SU-DHL-6 (cell line): ENCODE measurements at regions not wholly inside any gene's neighbourhood (a gene's known extent, or its start where the extent isn't known, plus 50 kb on each side); places are given as distances from the start of the nearest gene placed in this dataset.

Experiments used
- H2AFZ ChIP-seq: fragments of 200-600 bp; sonication (generic); 2 replicates; pipeline ENCODE4 v1.6.1; 2014; ENCODE audit warnings: low read depth, mild to moderate bottlenecking, moderate library complexity, mixed read lengths, antibody characterized with exemption, low read length; ENCODE audit not compliant: severe bottlenecking
- H3F3A ChIP-seq: fragments of 200-600 bp; shearing (Covaris generic); 2 replicates; pipeline ENCODE4 v1.6.0; 2016; ENCODE audit warnings: antibody characterized with exemption, mild to moderate bottlenecking; ENCODE audit not compliant: insufficient read depth
- H3K27ac ChIP-seq: fragments of 200-600 bp; sonication (generic); 2 replicates; pipeline ENCODE4 v1.5.1; 2016; ENCODE audit warnings: low read depth, mild to moderate bottlenecking, low read length, moderate library complexity, mixed read lengths
- H3K27me3 ChIP-seq: fragments of 200-600 bp; sonication (generic), shearing (Covaris generic); 2 replicates; pipeline ENCODE4 v1.6.0; 2014; ENCODE audit warnings: mild to moderate bottlenecking, low read length
- H3K36me3 ChIP-seq: fragments of 200-600 bp; sonication (generic); 2 replicates; pipeline ENCODE4 v1.6.1; 2014; ENCODE audit warnings: mild to moderate bottlenecking, low read length, mixed read lengths
- H3K4me2 ChIP-seq: fragments of 300-600, 200-600 bp; shearing (Covaris generic), sonication (generic); 2 replicates; pipeline ENCODE4 v1.6.0; 2014; ENCODE audit warnings: low read length, low read depth, mild to moderate bottlenecking; ENCODE audit not compliant: poor library complexity, severe bottlenecking
- H3K4me3 ChIP-seq: fragments of 200-600 bp; sonication (generic); 2 replicates; pipeline ENCODE4 v1.5.1; 2014; ENCODE audit warnings: antibody characterized with exemption, low read length, mild to moderate bottlenecking, mixed read lengths; ENCODE audit not compliant: insufficient read depth, poor library complexity, severe bottlenecking
- H3K79me2 ChIP-seq: fragments of 200-600 bp; sonication (generic); 2 replicates; pipeline ENCODE4 v1.6.1; 2014; ENCODE audit warnings: mild to moderate bottlenecking, low read length, moderate library complexity; ENCODE audit not compliant: insufficient read depth
- H3K9ac ChIP-seq: fragments of 200-600 bp; sonication (generic); 2 replicates; pipeline ENCODE4 v1.7.0; 2014; ENCODE audit warnings: mild to moderate bottlenecking, low read length
- H3K9me2 ChIP-seq: fragments of 200-600 bp; sonication (generic); replicated peaks from 2 replicates; pipeline ENCODE4 v1.6.1; 2014; ENCODE audit warnings: low read length; ENCODE audit not compliant: insufficient read depth
- H3K9me3 ChIP-seq: fragments of 200-600 bp; sonication (generic); 2 replicates; pipeline ENCODE4 v1.6.1; 2014; ENCODE audit warnings: low read length, mixed read lengths; ENCODE audit not compliant: insufficient read depth
- H4K20me1 ChIP-seq: fragments of 200-600 bp; sonication (generic); 2 replicates; pipeline ENCODE4 v1.6.1; 2014; ENCODE audit warnings: low read depth, mild to moderate bottlenecking, antibody characterized with exemption, low read length, moderate library complexity, mixed read lengths
- EZH2phosphoT487 ChIP-seq: fragments of 200-600 bp; sonication (generic), shearing (Covaris generic); conservative IDR thresholded peaks from 2 replicates; pipeline ENCODE4 v1.6.1; 2018; ENCODE audit warnings: mild to moderate bottlenecking, antibody characterized with exemption, low read length, moderate library complexity, mixed read lengths
- TF ChIP-seq, protein P1 (sequence below): fragments of 200-600 bp; sonication (generic); IDR thresholded peaks from one replicate; pipeline ENCODE4 v1.5.1; 2017; ENCODE audit warnings: antibody characterized with exemption, mild to moderate bottlenecking, low read length, moderate library complexity; ENCODE audit not compliant: insufficient read depth, poor library complexity, severe bottlenecking

DNA sequence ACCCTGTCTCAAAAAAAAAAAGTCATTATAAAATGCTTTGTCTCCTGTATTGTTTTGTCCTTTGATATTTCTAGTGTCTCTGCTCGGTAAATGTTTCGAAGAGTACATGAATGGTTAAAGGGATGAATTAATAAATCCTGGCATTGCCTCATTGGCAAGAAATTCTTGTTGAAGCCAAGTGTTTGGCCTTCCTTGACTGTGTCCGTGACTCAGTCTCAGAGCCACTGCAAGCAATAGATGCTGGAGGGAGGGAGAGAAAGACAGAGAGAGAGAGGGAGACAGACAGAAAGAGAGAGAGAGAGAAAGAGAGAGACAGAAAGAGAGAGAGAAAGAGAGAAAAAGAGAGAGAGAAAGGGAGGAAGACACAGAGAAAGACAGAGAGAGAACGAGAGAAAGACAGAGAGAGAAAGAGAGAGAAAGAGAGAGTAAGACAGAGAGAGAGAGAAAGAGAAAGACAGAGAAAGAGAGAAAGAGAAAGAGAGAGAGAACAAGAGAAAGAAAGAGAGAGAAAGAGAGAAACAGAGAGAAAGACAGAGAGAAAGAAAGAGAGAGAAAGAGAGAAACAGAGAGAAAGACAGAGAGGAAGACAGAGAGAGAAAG, 72.5 kb upstream of the RXRA start:
- Histone ChIP-seq H2AFZ (no peak overlapping the region), H3K79me2 (no peaks in the 10 kb centered on the region), H3K4me2 (no peak overlapping the region), H3K9me3 (no peaks in the 10 kb centered on the region), H3K4me3 (no peak overlapping the region), H3K9ac (no peak overlapping the region), H4K20me1 (no peaks in the 10 kb centered on the region), H3K27ac (no peak overlapping the region), H3K36me3 (no peaks in the 10 kb centered on the region), H3F3A (no peaks in the 10 kb centered on the region), H3K9me2 (no peaks in the 10 kb centered on the region), H3K27me3 (no peaks in the 10 kb centered on the region)
- TF ChIP-seq, protein P1, sequence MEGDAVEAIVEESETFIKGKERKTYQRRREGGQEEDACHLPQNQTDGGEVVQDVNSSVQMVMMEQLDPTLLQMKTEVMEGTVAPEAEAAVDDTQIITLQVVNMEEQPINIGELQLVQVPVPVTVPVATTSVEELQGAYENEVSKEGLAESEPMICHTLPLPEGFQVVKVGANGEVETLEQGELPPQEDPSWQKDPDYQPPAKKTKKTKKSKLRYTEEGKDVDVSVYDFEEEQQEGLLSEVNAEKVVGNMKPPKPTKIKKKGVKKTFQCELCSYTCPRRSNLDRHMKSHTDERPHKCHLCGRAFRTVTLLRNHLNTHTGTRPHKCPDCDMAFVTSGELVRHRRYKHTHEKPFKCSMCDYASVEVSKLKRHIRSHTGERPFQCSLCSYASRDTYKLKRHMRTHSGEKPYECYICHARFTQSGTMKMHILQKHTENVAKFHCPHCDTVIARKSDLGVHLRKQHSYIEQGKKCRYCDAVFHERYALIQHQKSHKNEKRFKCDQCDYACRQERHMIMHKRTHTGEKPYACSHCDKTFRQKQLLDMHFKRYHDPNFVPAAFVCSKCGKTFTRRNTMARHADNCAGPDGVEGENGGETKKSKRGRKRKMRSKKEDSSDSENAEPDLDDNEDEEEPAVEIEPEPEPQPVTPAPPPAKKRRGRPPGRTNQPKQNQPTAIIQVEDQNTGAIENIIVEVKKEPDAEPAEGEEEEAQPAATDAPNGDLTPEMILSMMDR, result no peak
- TF ChIP-seq EZH2phosphoT487, result no peak

DNA sequence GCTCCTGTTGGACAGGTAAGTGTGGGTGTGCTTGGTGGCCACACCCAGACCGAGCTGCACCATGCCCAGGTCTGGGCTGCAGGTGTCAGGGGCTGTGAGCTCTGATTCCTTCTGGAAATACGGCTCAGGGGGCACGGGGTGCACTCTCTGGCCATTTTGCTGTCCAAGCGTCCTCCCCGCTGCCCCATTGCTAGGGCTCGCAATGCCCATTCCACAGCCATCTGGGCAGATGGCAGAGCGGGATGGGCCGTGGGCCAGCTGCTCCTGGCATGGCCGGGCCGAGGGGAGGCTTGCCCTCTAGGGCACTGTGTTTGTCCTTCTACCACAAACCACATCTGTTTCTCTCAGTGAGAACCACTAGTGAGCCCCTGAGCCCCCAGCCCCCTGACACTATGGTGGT, 67.9 kb upstream of the RXRA start:
- H3K9me3 ChIP-seq, result no peaks in the 10 kb centered on the region
- H3K79me2 ChIP-seq, result no peaks in the 10 kb centered on the region
- H3K4me3 ChIP-seq, result no peak overlapping the region
- no peaks in the 10 kb centered on the region for H3F3A ChIP-seq
- no peak overlapping the region for H2AFZ ChIP-seq
- no peak overlapping the region for H3K27ac ChIP-seq
- no peaks in the 10 kb centered on the region for H4K20me1 ChIP-seq
- H3K4me2 ChIP-seq, result no peak overlapping the region
- TF ChIP-seq, protein P1, result no peak
- no peak for TF ChIP-seq EZH2phosphoT487
- no peak overlapping the region for H3K9ac ChIP-seq
- H3K9me2 ChIP-seq, result no peaks in the 10 kb centered on the region
- H3K36me3 ChIP-seq, result no peaks in the 10 kb centered on the region
- H3K27me3 ChIP-seq, result no peaks in the 10 kb centered on the region

DNA sequence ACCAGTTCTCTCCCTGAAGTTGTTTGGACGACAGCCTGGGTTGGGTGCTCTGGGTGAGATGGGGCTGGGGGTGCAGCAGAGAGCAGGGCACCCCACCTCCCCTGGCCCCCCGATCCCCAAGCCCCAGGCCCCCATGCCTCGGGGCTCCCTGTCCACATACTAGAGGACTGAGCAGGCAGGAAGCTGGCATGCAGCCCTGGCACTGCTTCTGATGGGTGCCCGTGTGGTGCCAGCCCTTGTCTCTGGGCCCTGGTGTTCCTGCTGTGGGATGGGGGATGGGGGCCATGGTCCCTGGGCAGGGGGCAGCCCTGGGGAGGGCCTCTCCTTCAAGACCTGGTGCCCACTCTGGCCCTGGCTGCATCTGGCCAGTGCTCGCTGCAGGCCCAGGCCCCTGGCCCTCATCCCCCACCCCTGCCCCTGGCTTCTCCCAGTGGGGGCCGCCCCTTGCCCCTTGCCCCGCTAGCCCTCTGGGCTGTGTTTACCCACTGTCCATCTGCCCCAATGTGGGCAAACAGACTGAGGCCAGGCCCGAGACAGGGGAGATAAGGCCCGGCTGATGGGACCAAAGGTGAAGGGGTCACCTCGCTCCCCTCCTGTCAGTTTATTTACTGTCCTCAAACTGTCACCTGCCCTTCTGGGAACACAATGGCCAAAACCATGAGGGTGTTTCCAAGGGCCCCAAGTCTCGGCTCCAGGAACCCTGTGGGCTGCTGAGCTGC, 67.3 kb upstream of the RXRA start:
- Histone ChIP-seq H3K9me2 (no peaks in the 10 kb centered on the region), H3K4me3 (no peak overlapping the region), H3K36me3 (no peaks in the 10 kb centered on the region), H3K27ac (no peak overlapping the region), H3K9me3 (no peaks in the 10 kb centered on the region), H3K4me2 (no peak overlapping the region), H3F3A (no peaks in the 10 kb centered on the region), H4K20me1 (no peaks in the 10 kb centered on the region), H3K79me2 (no peaks in the 10 kb centered on the region), H2AFZ (no peak overlapping the region), H3K9ac (no peak overlapping the region), H3K27me3 (no peaks in the 10 kb centered on the region)
- TF ChIP-seq, protein P1, result no peak
- TF ChIP-seq EZH2phosphoT487, result no peak
